ENCODE measurements at regions not wholly inside any gene's neighbourhood (a gene's known extent, or its start where the extent isn't known, plus 50 kb on each side); places are given as distances from the start of the nearest gene placed in this dataset.
"Not testable (repeated sequence)": the region's sequence is repeated elsewhere in the genome, so short reads cannot be mapped to it uniquely, and the experiment has no call there.

DNA sequence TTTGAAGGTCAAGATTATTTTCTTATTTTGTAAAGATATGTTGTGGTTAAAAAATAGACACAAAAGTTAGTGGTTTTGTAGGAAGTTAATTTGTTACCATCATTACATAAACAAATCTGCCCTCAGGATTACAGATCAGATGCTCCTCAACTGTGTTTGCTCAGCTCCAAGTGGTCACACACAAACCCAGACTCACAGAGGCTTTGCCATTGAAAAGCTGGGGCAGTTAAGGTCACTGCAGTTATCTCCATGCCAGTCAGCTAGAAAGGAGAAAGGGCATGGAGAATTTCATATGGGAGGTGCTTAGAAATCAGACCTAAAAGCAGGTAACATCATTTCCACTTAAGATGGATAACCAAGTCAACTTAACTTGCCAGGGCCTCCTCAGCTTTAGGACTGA is 825.7 kb upstream of the GBE1 start:
- DNase-seq, result no peak

DNA sequence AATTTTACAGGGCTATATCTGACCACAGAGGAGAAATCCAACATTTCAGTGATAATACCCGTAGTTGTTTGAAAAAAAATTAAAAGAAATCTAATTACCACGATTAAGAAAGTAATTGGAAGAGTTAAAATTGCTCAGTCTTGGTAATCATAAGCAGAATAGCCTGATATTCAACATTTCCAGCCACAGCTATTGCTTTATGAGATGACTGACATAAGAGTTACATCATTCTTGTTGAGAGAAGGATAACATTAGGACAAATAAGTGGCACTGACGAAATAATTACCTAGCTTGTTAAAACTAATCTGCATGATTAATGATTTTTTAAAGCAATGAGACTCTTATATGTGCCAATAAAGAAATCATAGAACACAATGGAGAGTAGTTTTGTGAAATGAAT is 825.0 kb upstream of the GBE1 start:
- DNase-seq, result no peak

DNA sequence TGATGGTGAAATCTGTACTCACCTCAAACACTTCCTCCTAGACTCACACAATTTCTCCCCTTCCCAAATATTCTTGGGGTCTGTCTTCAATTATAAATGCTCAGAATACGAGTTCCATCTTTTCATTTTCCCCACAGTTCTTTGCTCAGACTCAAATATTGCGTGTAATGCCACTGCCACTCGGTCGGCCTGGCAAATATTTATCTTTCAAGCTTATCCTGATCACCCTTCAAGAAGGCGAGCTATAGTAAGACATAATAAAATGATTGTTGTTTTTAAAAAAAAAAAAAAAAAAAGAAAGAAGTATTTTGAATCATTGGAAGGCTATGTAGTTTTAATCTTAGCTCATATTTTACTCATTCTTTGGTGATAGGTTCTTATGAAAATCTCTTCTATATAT is 824.6 kb upstream of the GBE1 start:
- not testable (repeated sequence) for DNase-seq

DNA sequence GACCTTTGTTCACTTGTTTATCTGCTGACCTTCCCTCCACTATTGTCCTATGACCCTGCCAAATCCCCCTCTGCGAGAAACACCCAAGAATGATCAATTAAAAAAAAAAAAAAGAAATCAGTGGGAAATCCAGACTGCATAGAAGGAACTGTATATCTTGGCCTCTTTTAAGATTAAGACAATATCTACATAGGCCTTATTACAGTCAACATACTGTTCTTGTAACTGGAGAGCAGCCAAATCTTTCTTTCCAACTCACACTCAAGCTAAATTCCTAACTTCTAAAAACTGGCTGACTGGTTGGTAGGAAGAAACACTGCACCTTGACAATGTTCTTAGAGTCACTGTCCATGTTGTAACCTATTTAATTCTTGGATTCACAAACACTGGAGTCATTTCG is 824.1 kb upstream of the GBE1 start:
- DNase-seq, result not testable (repeated sequence)

DNA sequence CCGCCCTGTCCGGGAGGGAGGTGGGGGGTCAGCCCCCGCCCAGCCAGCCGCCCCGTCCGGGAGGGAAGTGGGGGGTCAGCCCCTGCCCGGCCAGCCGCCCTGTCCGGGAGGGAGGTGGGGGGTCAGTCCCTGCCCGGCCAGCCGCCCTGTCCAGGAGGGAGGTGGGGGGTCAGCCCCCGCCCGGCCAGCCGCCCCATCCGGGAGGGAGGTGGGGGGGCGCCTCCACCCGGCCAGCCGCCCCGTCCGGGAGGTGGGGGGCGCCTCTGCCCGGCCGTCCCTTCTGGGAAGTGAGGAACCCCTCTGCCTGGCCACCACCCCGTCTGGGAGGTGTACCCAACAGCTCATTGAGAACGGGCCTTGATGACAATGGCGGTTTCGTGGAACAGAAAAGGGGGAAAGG is 823.4 kb upstream of the GBE1 start:
- DNase-seq, result not testable (repeated sequence)

DNA sequence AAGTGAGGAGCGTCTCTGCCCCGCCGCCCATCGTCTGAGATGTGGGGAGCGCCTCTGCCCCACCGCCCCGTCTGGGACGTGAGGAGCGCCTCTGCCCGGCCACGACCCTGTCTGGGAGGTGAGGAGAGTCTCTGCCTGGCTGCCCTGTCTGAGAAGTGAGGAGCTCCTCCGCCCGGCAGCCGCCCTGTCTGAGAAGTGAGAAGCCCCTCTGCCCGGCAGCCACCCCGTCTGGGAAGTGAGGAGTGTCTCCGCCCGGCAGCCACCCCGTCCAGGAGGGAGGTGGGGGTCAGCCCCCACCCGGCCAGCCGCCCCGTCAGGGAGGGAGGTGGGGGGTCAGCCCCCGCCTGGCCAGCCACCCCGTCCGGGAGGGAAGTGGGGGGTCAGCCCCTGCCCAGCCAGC is 823.0 kb upstream of the GBE1 start:
- DNase-seq, result not testable (repeated sequence)

DNA sequence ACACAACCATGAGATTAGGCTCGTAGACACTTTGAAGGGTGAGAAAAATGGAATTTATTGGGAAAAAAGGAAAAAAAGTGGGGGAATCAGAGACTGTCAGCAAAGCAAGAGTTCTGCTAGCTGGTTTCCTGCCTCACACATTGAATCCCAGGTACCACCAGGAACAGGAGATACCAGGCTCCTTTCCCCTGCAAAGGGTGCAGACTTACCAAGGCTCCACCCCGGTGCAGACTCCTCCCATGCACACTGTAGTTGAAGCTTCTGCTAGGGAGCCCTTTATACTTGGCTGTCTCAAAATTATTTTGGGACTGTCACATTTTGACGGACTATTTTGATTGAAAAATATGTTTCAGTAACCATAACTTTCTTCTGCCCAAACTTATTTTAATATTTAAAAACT is 819.9 kb upstream of the GBE1 start:
- no peak for DNase-seq

DNA sequence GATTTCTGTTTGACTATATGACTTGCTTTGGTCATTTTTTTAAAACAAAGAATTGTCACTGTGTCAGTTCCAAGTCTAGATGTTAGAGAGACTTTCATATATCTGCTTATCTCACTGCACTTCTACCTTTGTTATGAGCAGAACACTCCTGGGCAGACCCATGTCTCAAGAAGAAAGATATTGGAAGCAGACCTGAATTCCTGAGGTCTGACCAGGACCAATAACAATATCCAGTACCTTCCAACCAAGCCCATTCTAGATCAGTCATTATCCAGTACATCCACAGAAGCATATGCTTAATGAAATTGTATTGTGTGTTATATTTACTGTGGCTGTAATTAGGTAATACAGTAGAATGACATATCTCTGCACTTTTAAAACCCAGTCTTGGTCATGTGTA is 811.3 kb upstream of the GBE1 start:
- DNase-seq, result no peak

DNA sequence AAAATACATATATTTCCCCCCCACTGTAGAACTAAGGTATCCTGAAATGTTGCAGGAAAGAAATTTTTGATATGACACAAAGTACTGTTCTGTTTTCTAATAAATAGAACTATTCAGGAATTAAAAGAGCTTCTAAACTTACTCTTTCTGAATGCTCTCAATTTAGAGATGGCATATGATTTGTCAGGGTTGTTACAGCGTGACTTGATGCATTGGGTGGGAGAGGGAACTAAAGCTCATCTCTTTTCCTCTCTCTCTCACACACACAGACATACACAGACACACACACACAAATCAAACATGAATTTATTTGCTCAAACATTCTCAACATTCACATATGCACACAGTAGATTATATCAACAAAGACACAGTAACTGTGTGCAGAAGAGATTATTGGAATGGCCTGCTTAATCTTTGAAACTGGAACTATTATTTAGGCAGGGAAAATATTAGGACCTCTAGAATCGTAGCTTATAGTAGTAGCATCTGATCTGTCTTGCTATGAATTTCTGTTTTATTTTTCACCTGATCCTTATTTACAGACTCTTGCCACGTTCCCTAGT is 807.4 kb upstream of the GBE1 start:
- no peak for DNase-seq

DNA sequence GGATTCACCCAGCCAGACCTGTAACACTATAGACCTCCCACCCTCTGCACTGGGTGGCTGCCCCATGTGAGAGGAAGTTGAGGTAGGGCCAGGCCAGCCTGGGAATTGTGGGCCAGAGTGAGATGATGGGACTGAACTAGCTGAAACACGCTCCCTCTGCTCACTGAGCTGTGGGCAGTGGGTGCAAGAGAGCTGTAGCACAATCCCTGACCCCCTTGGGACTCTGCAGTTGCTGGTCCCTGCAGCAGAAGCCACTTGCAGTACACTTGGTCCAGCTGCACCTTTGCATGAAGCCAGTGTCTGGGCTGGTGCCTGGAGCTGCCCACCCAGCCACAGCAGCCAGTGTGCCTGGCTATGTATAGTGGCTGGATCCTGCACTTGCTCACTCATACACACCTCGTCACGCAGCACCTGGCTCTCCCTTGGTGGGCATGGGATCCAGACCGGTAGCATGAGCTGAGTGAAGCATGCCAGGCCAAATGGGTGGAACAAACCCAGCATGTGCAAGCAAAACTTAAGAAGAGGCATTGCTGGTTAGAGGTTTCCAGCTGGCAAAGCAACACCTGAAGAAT is 805.7 kb upstream of the GBE1 start:
- DNase-seq, result no peak

DNA sequence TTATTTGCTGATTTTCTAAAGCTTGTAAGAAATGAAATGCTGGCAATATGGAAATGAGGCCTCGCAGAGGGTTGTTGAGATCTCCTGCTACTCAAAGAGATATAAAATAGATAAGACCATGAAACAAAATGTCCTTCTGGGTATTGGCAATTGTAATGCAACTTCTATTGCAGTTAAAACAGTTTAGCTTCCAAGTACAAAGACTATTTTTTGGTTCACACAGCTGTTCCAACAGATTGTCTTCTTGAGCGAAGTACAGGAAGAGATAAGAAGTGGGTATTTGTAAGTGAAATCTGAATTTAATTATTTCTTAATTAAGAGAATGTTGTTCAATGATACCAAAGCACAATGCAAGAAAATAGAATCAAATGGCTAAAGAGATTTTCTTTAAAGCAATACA is 801.5 kb upstream of the GBE1 start:
- DNase-seq, result no peak

DNA sequence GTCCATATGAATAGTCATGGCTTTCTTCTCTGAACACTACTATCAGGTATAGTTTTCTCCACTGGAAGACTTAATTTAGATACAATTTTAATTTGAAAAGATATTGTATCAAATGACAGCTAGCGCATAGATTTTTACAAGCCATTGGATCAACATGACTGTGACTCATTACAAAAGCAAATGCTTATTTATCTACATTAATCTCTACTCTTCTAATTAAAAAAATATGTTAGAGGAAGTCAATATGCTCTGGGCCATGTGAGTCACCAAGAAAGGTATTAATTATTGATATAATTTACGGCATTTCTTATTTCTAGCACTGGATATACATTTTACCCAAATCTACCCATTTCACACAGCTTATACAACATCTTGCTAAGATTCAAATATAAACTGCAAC is 800.3 kb upstream of the GBE1 start:
- no peak for DNase-seq

DNA sequence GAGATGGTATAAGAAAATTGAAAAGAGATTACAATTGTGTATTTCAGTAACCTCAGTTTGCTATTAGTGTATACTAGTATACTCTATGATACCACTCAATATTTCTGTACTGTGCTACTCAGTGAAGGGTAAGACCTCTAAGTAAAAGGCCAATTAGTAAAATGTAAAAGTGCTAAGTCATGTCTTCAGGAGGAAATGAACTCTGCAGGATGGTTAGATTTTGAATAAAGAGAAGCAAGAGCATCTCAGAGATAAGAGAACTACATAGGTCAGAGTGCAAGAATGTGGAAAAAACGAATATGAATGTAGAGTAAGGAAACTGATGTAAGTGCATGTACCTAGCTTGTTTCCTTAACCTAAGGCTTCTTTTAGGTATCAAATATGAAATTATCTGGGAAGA is 796.6 kb upstream of the GBE1 start:
- no peak for DNase-seq

DNA sequence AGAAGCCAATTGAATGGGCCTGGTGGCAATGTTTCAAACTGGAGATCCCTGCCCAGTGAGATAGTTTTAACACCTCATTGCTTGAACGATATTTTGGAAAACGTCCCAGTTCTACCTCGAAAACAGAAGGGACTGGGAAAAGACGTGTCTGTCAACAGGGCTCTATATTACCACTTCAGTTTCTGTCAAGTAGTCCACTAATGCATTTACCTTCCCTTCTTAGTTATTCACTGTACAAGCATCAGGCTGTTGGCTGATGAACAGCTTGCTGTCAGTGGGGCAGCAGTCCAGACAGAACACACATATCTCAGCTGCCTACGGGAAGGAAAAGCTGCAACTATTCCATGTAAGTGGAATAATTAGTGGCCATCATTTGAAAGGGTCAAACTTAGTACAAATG is 794.7 kb upstream of the GBE1 start:
- DNase-seq, result no peak

DNA sequence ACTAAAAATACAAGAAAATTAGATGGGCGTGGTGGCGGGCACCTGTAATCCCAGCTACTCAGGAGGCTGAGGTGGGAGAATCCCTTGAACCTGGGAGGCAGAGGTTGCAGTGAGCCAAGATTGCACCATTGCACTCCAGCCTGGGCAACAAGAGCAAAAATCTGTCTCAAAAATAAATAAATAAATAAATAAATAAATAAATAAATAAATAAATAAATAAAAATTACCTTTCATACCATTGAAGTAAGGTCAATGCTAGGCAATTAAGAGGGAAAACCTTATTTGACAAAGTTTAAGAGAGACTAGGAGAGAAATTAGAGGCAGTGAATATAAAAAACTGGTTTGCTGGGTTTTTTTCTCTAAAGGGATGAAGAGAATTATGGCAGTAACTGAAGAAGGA is 781.1 kb upstream of the GBE1 start:
- DNase-seq, result not testable (repeated sequence)

DNA sequence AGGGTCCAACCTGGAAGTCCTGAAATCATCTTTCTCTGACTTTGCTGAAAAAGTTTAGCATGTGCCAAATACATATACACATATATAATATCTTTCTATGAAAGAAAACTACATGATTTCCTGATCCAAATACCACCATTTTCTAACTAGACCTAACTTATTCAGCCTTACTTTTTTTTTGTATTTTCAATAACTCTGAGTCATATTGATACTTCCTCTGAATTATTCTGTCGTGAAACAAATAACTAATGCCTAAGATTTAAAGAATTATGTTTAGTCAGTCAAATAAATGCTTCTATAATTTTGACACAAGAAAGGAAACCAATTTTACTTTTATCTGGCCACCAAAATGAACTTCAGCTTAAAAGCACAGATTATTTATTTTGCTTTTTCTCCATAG is 760.2 kb upstream of the GBE1 start:
- DNase-seq, result no peak

DNA sequence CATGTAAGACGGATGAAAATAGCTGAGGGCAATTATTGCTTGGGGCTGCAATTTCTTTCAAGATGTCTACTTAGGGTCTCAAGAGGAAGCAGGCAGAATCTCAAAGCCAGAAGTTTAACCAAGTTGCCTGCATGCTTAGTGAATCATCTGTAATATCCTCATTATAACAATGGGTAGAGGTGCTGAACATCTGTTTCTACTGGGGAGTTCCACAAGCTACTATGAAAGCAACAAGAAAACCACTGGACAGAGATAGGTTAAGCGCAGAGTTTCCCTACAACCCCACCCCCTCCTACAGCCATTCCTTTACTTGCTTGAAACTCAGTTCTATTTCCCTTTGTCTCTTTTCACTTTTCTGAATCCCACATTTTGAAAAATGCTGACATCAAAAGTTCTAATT is 759.4 kb upstream of the GBE1 start:
- no peak for DNase-seq

DNA sequence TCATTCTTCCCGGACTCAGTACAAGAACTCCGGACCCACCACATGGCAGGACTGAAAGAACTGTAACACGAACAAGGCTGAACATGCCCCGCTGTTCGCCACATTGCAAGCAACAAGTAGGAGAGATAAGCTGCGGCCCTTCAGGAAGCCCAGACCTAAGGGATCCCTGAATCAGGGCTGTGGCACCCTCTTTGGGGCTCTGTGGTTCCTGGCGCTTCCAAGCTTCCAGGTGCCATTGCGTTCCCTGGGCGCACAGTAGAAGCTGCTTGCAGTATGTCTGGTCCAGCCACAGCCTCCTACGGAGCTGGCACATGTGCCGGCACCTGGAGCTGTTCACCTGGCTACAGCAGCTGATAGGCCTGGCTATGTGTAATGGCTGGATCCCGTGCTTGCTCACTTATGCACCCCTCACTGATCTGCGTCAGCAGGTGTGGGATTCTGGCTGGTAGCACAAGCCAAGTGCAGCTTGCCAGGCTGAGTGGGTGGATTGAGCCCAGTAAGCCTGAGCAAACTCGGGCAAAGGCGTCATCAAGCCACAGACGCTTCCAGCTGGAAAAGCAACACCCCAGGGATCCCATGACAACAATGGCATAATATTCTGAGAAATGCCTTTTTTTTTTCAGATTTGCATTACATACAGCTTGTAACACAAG is 748.6 kb upstream of the GBE1 start:
- no peak for DNase-seq

DNA sequence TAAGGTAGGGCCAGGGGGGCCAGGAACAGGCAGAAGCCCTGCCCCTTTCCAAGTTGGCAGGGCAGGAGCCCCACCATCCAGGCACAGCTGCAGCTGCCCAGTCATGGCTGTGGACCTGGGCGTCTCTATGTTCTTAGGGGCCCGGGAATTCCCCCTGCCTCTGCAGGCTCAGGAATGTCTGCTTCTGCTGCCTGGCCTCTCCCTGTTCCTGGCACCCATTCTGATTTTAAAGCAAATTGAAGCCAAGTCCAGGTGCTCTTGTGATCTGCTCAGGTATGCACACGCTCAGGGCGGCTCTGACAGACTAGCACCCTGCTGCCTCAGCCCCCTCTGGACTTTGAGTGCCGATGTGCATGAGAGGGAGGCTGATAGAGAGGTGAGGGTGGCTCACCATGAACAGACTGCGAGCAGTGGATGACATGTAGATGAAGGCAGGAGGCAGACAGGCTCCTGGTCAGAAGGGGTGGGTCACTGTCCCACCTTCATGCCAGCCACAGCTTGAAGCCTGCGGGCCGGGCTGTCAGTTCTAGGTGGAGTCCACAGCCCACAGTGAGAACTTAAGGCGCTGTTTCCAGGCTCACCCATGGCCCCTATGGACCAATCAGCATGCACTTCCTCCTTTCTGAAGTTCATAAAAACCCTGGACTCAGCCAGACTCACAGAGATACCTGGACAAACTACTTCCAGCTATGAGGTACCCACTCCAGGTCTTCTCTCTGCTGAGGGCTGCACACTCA is 747.8 kb upstream of the GBE1 start:
- DNase-seq, result no peak

DNA sequence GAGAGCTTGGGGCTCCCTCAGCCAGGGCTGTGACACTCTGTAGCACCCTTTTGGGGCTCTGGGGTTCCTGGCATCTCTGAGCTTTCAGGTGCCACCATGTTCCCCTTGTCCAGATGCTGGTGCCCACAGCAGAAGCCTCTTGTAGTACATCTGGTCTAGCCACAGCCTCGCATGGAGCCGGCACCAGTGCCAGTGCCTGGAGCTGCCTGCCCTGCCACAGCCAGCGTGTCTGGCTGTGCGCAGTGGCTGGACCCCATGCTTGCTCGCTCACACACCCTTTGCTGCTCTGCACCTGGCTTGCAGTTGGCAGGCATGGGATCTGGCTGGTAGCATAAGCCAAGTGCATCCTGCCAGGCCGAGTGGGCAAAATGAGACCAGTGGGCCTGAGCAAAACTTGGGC is 744.8 kb upstream of the GBE1 start:
- DNase-seq, result no peak

DNA sequence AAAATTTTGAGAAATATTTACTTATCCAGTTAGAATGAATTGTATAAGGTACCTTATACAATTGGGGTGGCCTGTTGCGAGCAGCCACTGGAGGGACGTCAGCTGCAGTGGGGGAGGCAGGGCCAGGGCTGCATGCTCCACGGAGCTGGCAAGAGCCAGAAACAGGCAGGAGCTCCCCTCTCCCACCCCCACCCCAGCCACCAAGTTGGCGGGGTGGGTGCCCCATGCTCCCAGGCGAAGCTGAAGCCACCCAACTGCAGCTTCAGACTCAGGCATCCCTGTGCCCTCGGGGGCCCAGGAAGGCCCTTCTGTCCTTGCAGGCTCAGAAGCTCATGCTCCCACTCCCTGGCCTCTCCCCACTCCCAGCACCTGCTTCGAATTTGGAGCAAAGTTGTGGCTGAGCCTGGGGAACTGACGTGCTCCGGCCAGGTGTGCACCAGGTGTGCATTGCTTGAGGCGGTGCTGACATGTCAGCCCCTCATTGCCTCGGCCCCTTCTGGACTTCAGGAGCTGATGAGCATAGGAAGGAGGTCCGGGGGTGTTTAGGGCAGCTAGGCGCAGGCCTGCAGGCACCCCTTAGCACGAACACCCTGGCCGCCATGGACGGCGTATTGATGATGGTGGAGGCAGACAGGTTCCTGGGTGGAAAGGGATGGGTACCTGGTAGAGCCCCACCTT is 743.8 kb upstream of the GBE1 start:
- DNase-seq, result no peak

DNA sequence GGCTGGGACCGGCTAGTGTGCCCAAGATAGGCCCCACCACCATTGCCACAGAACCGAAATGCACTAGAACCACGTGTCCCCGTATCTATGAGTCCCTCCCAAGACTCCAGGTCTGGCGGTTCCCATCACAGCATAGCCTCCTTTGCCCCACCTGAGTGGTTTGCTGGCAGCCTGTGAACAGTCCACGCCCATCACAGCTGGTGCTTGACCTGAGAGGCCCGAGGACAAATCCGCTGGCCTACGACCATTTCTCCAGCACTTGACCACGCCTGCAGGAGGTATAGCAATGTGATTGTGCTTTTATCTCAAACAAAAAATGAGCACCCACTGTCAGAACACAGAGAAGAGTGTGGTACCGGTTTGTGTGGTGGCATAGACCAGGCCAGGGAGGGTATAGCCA is 736.7 kb upstream of the GBE1 start:
- no peak for DNase-seq

DNA sequence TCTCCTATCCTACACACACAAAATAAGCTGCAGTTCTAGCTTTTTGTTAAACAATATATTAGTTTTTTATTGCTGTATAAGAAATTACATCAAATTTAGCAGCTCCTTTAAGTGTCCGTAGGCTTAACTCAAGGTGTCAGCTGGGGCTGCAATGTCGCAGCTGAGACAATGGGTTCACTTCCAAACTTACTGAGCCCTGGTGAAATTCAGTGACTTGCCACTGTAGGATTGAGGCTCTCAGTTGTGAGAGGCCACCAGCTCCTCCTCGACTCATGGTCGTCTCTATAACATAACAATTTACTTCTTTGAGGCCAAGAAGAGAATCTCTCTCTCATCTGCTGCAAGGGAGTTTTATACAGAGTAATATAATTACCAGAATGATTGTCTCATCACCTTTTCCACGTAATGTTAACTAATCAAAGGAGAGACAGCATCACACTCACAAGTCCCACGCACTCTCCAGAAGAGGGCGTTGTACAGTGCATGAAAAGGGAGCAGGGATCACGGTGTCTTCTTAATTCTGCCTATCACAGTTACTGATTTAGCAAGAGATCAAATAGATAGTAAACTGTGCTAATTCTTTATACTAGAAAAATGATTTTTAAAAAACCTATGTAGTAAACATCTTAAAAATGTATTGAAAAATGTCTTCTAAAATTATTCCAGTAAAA is 735.6 kb upstream of the GBE1 start:
- no peak for DNase-seq
